ENCODE measurements at regions not wholly inside any gene's neighbourhood (a gene's known extent, or its start where the extent isn't known, plus 50 kb on each side); places are given as distances from the start of the nearest gene placed in this dataset.
"Not testable (repeated sequence)": the region's sequence is repeated elsewhere in the genome, so short reads cannot be mapped to it uniquely, and the experiment has no call there.

DNA sequence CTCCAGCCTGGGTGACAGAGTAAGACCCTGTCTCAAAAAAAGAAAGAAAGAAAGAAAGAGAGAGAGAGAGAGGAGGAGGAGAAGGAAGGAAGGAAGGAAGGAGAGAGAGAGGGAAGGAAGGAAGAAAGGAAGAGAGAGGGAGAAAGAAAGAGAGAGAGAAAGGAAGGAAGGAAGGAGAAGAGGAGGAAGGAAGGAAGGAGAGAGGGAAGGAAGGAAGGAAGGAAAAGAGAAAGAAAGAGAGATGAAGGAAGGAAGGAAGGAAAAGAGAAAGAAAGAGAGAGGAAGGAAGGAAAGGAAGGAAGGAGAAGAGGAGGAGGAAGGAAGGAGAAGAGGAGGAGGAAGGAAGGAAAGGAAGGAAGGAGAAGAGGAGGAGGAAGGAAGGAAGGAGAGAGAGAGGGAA, 82.2 kb upstream of the ATP1B1 start:
- DNase-seq: no peak

GRCh38 chr1:169024800-169025271, 81.7 kb upstream of the ATP1B1 start:
- peak; percentile 56 to 65 for DNase-seq

DNA sequence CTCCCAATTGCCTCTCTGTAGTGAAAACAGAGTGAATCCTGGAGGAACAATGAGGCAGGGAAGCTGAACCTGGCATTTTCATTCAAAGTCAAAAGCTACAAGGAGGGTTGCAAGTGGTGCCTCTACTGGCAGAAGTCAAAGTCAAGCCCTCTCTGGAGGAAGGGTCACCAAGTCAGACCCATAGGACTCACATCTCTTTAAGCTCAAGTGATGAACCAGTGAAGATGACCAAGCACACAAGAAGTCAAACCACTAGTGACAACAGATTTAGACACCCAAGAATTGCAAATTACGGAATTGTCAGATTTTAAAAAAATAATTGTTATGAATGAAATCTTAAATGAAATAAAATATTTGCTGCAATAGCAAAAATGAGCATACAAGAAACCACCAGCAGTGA, 81.1 kb upstream of the ATP1B1 start:
- DNase-seq: no peak

GRCh38 chr1:169027607-169028320, 78.7 kb upstream of the ATP1B1 start:
- DNase-seq: no peak

- DNase-seq: no peak
Observed at GRCh38 chr1:169031566-169032224, 74.8 kb upstream of the ATP1B1 start.

GRCh38 chr1:169041366-169041765, 65.1 kb upstream of the ATP1B1 start:
- DNase-seq: no peak

DNA sequence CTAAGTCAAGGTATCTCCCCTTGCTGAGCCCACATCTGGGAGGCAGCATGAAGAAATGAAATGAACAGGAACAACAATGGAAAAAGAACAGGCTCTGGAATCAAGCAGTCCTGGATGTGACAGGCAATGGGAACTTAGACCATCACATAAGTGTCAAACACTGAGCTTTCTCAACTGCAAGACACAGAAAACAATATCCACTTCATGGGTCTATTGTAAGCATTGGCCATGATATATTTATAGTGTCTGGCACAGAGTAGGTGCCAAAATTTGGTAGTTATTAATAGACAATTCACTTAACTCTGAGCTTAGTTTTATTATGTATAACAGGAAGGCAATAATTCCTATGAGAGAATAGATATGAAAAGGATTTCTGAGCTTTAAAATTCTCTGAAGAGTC, 64.1 kb upstream of the ATP1B1 start:
- no peak for DNase-seq

GRCh38 chr1:169043823-169044222, 62.7 kb upstream of the ATP1B1 start:
- DNase-seq: no peak

GRCh38 chr1:169044296-169044695, 62.2 kb upstream of the ATP1B1 start:
- DNase-seq: no peak

- DNase-seq: peak in 1 of 2 experiments; percentile 59
Observed at GRCh38 chr1:169044971-169045370, 61.5 kb upstream of the ATP1B1 start.

DNA sequence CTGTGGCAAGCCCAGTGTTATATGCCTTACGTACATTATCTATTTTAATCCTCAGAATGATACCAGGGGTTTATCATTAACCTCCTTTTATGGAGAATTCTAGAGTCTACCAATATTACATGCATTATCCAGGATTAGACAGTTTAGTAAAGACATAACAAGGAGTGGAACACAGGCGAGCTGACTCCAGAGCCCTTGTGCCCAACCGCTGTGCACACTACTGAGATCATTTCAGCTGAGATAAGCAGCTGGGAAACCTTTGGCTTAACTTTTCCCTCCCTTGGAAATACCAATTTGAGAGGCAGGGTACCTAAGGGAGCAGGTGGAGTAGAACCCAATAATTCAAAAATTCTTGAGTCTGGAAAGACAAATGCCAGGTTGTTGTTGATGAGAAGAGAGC, 59.8 kb upstream of the ATP1B1 start:
- DNase-seq: no peak

GRCh38 chr1:169047074-169047473, 59.4 kb upstream of the ATP1B1 start:
- no peak for DNase-seq

DNA sequence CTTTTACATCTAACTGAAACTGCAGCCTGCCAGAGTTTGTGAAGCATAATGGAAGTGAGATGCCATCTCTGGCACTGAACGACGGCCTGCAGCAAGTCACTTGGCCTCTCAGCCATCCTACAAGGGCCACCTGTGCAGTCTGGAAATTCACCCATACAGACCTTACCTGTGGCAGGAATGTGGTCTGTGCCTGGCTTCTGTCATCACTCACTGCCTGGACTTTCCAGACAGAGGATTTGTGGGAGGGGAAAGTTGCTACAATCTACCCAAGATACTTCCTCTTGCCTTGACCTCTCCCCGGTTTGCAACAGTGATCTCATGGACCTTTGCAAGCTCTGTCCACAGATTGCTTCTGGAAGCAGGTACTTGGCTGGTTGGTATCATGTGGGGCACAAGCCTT, 58.4 kb upstream of the ATP1B1 start:
- DNase-seq: no peak

DNA sequence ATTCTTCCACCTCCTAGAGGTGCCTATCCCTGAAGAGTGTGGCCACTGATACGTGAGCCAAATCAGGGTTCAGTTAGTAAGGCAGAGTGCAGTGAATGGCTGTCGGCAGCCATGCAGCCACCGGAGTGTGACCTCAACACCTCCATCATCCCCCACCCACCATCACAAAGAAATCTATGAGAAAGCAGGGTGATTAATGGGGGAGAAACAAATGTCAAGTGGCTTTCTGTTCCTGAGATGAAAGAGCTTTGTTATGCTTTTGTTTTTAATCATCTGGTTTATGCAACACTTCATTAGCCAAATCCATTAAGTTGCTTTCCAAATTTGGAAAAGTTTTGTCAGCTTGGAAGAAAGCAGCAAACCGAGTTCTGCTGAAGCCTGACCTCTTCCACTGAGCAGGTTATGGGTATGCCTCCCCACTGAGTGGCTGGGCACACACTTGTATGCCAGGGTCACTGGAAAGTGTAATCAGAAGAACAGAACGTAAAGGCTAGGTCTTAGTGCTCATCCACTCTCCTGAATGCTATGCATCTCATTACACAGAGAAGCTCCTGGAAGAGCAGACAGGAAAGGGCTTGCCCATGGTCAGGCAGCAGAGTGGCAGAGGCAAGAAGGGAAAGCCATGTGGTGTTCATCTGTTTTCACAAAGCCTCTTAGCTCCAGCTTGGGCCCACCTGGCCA, 57.1 kb upstream of the ATP1B1 start:
- DNase-seq: peak in 1 of 2 experiments; percentile 10

- DNase-seq: no peak
Observed at GRCh38 chr1:169051171-169051570, 55.3 kb upstream of the ATP1B1 start.

DNA sequence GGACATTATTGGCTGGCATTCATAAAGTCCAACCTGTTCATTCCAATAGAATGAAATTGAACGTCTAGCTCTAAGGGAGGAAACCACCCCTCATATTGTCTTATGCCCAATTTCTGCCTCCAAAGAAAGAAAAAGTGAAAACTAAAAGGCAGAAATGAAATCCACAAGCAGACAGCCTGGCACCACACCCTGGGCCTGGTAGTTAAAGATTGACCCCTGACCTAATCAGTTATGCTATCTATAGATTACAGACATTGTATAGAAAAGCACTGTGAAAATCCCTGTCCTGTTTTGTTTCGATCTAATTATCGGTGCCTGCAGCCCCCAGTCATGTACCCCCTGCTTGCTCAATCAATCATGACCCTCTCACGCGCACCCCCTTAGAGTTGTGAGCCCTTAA, 54.3 kb upstream of the ATP1B1 start:
- DNase-seq: not testable (repeated sequence)

DNA sequence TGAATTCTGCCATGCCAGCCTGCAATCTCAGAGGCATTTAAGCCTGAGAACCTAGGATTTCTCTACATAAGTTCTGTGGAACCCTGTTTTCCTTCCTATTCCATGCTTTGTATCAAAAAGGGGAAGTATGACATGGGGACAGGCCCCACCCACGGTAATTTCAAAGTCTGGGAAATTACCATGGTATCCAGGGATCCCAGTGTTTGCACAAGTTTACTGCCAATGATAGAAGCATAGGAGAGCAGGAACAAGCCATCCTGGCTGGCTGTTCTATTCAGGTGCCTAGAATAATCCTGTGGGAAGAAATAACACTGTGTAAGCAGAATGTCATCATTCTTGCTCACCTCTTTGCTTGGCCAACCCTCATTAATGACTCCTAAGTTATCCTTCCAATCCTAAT, 53.8 kb upstream of the ATP1B1 start:
- DNase-seq: no peak

GRCh38 chr1:169053196-169053595, 53.3 kb upstream of the ATP1B1 start:
- DNase-seq: no peak

Data from NCI-H526 (cell line).